ENCODE measurements at regions not wholly inside any gene's neighbourhood (a gene's known extent, or its start where the extent isn't known, plus 50 kb on each side); places are given as distances from the start of the nearest gene placed in this dataset.

GRCh38 chr14:38410442-38410841 is 154.5 kb upstream of the CLEC14A start:
- POLR2A ChIA-PET (ENCODE audit: partially characterized antibody), result no interaction called here
- Histone ChIP-seq H3K9me3 (ENCODE audit: insufficient read depth in 2 of 2, low read depth in 1 of 2, low read length in 1 of 2) (no peaks in the 10 kb centered on the region), H3K14ac (ENCODE audit: insufficient read length) (no peak overlapping the region), H3K4me2 (ENCODE audit: insufficient read depth in 1 of 2, low read depth in 2 of 2, low read length in 2 of 2) (no peak overlapping the region), H3K23ac (ENCODE audit: insufficient read length) (no peak overlapping the region), H3K4me3 (ENCODE audit: extremely low read depth in 1 of 4, insufficient read depth in 2 of 4, low read depth in 3 of 4, low read length in 4 of 4) (no peak overlapping the region), H2AK5ac (ENCODE audit: low read depth, low read length) (no peak overlapping the region), H2BK12ac (ENCODE audit: low read depth, low read length) (no peak overlapping the region), H3K9ac (replicated peaks in 1 of 4; ENCODE audit: extremely low read depth in 1 of 4, low read depth in 3 of 4, low read length in 3 of 4) (no peak overlapping the region), H4K91ac (replicated peaks; ENCODE audit: insufficient read length, low read length) (no peak overlapping the region), H2BK15ac (ENCODE audit: low read length) (no peak overlapping the region), H3K27ac (ENCODE audit: low read depth, low read length) (no peak overlapping the region), H3K36me3 (ENCODE audit: control insufficient read depth in 2 of 4, insufficient read depth in 4 of 4, low read length in 3 of 4) (no peaks in the 10 kb centered on the region), H2BK120ac (replicated peaks; ENCODE audit: low read depth, low read length) (no peak overlapping the region), H3K27me3 (replicated peaks in 1 of 4; ENCODE audit: control insufficient read depth in 3 of 4, extremely low read depth in 1 of 4, insufficient read depth in 3 of 4, low read length in 3 of 4) (no peaks in the 10 kb centered on the region), H3K18ac (ENCODE audit: extremely low read depth, low read length) (no peak overlapping the region), H3K4ac (replicated peaks; ENCODE audit: insufficient read length, low read depth, low read length) (no peak overlapping the region), H2BK20ac (ENCODE audit: low read length) (no peak overlapping the region), H4K5ac (ENCODE audit: insufficient read length, low read depth, low read length) (no peak overlapping the region), H3K79me2 (ENCODE audit: control insufficient read depth in 1 of 2, insufficient read depth in 2 of 2, low read length in 2 of 2) (no peaks in the 10 kb centered on the region), H4K8ac (ENCODE audit: extremely low read depth, insufficient read depth, low read length) (no peak overlapping the region), H3K23me2 (ENCODE audit: low read depth, low read length) (no peaks in the 10 kb centered on the region; the same call in 1 of the 2 replicates), H2AFZ (ENCODE audit: low read length) (no peak overlapping the region), H3K79me1 (ENCODE audit: low read depth, low read length) (no peaks in the 10 kb centered on the region), H4K20me1 (replicated peaks in 1 of 2; ENCODE audit: control insufficient read depth in 1 of 2, insufficient read depth in 2 of 2, low read length in 2 of 2) (no peaks in the 10 kb centered on the region), H3K4me1 (replicated peaks in 1 of 4; ENCODE audit: control insufficient read depth in 3 of 4, insufficient read depth in 4 of 4, low read length in 3 of 4) (no peaks in the 10 kb centered on the region), H3K56ac (replicated peaks; ENCODE audit: insufficient read length, low read depth, low read length) (no peak overlapping the region), H2BK5ac (ENCODE audit: low read depth, low read length) (no peak overlapping the region)
- WGBS, 2 experiments (ENCODE audit: extremely low coverage in 1 of 2, insufficient coverage in 1 of 2, insufficient read length in 1 of 2, insufficient replicate concordance in 2 of 2, low coverage in 1 of 2, low lambda C conversion rate in 2 of 2, missing lambda C conversion rate in 1 of 2), result 94% methylated on average over 1 of the region's 1 CpG; no CpG with 5 or more reads in 1 of the 2 experiments
- CTCF ChIA-PET (ENCODE audit: partially characterized antibody), result interaction anchor here (1.4 kb wide), 1 partner anchor 27 kb away, joined by 3 read pairs; no protein-coding TSS in a partner anchor
- DNase-seq (ENCODE audit: low read depth in 1 of 2, low spot score in 2 of 2) (no peak), FAIRE-seq (no peak)
- TF ChIP-seq CHD1 (IDR thresholded peaks at IDR 0.05; ENCODE audit: low read depth, low read length) (no peak), POLR2AphosphoS5 (IDR thresholded peaks at IDR 0.05; ENCODE audit: low read depth, low read length) (no peak), BACH1 (IDR thresholded peaks at IDR 0.05; ENCODE audit: low read length) (no peak), EZH2 (IDR thresholded peaks at IDR 0.05; ENCODE audit: low read depth, low read length, severe bottlenecking) (no peak), CBX8 (IDR thresholded peaks at IDR 0.05; ENCODE audit: borderline replicate concordance, low read depth, low read length) (no peak), RNF2 (IDR thresholded peaks at IDR 0.05; ENCODE audit: borderline replicate concordance, low read depth, low read length, missing control alignments, poor library complexity, severe bottlenecking) (no peak), ASH2L (IDR thresholded peaks at IDR 0.05; ENCODE audit: low read length) (no peak), HDAC2 (IDR thresholded peaks at IDR 0.05; ENCODE audit: borderline replicate concordance in 1 of 2, low read depth in 2 of 2, low read length in 2 of 2) (no peak), SP4 (IDR thresholded peaks at IDR 0.05; ENCODE audit: low read length) (no peak), YY1 (IDR thresholded peaks at IDR 0.05; ENCODE audit: low read depth, low read length) (no peak), JUND (IDR thresholded peaks at IDR 0.05; ENCODE audit: low read length) (no peak), EP300 (IDR thresholded peaks at IDR 0.05; ENCODE audit: borderline replicate concordance in 1 of 2, low read depth in 2 of 2, low read length in 2 of 2) (no peak), POU5F1 (IDR thresholded peaks at IDR 0.05; ENCODE audit: low read depth, low read length) (no peak)
- TF ChIP-seq, protein P1, sequence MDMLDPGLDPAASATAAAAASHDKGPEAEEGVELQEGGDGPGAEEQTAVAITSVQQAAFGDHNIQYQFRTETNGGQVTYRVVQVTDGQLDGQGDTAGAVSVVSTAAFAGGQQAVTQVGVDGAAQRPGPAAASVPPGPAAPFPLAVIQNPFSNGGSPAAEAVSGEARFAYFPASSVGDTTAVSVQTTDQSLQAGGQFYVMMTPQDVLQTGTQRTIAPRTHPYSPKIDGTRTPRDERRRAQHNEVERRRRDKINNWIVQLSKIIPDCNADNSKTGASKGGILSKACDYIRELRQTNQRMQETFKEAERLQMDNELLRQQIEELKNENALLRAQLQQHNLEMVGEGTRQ (IDR thresholded peaks at IDR 0.05; ENCODE audit: low read length), result no peak

Data from H1 (cell line).